IPS DF 19.7 (cell line): ENCODE measurements at regions not wholly inside any gene's neighbourhood (a gene's known extent, or its start where the extent isn't known, plus 50 kb on each side); places are given as distances from the start of the nearest gene placed in this dataset.

Experiments
- DNase-seq: peaks from one replicate; pipeline ENCODE4 v3.0.0-alpha.2; 2013; ENCODE audit warnings: low read depth, low spot score

GRCh38 chr10:69716711-69717560, 84.8 kb upstream of the COL13A1 start:
- no peak for DNase-seq

DNA sequence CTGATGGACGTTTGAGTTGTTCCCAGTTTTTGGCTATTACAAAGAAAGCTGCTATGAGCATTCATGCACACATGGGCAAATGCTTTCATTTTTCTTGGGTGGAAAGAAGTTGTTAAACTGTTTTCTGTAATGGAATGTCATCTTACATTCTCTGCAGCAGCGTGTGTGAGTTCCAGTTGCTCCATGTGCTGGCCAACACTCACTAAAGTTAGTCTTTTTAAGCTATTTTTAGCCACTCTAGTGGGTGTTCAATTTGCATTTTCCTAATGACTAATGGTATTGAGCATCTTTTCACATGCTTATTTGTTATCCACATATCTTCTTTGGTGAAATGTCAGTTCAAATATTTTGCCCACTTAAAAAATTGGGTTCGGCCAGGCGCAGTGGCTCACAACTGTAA, 82.8 kb upstream of the COL13A1 start:
- no peak for DNase-seq

DNA sequence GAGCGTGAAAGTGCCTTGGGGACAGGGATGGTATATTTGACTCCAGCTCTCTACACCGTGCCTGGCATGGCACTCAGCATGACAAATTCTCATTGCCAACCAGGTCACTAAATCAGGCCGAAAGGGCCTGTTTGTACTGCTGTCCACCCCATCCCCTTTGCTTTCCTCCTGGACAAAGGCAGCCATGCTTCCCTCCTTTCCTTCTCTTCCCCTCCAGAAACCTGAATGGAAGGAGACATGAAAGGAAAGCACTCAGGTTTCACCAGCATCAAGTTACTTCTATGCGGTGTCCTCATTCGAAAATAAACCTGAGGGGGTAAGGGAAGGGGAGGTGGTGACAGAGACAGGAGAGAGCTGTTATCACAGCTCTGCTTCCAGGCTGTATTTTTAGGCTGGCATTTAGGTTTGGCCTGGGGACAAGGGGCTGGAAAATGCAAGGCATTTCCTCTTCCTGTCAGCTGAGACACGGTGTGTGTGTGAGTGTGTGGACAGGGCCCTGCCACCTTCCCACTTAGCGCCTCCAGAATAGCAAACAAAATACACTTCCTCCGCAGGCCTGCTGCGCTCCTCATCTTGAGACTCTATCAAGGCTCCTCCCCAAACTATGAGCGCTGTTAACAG, 79.9 kb upstream of the COL13A1 start:
- DNase-seq: no peak

DNA sequence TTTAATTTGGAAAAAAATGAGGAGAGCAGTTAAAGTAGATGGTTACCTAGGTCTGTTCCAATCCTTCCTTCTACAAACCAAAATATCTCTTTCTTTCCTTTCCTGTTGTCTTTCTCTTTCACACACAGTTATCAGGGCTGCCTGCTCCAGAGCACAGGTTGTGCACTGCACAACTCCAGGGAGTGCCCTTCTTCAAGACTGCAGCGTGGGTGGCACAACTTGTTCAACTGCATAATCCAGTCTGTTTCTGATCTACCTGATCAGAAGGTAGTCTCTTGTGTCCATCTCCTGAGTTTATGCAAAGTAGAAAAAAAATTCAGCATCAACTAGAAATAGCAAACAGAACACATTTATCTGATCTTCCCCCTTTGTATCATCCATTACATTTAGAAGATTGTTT, 78.1 kb upstream of the COL13A1 start:
- no peak for DNase-seq

DNA sequence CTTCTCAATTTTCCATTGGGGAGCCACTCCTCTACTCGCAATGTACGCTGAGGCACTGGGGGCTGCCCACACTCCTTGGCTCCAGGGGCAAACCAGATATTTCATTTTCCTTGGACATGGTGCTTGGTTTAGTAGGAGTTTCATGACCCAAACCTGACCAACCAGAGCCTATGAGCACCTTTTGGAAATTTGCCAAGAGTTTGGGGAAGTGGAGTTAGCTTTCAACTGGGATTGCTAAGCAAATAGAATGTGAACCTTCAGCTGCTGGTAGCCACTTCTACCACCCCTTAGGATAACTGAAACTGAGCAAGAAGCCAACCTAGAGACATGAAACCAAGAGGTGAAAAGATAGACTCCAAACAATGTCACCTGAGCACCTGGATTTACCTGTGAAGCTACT, 74.9 kb upstream of the COL13A1 start:
- DNase-seq: no peak

- DNase-seq: no peak
These were observed 73.3 kb upstream of the COL13A1 start for GRCh38 chr10:69728335-69728870.

GRCh38 chr10:69729326-69730048, 72.2 kb upstream of the COL13A1 start:
- DNase-seq: no peak

DNA sequence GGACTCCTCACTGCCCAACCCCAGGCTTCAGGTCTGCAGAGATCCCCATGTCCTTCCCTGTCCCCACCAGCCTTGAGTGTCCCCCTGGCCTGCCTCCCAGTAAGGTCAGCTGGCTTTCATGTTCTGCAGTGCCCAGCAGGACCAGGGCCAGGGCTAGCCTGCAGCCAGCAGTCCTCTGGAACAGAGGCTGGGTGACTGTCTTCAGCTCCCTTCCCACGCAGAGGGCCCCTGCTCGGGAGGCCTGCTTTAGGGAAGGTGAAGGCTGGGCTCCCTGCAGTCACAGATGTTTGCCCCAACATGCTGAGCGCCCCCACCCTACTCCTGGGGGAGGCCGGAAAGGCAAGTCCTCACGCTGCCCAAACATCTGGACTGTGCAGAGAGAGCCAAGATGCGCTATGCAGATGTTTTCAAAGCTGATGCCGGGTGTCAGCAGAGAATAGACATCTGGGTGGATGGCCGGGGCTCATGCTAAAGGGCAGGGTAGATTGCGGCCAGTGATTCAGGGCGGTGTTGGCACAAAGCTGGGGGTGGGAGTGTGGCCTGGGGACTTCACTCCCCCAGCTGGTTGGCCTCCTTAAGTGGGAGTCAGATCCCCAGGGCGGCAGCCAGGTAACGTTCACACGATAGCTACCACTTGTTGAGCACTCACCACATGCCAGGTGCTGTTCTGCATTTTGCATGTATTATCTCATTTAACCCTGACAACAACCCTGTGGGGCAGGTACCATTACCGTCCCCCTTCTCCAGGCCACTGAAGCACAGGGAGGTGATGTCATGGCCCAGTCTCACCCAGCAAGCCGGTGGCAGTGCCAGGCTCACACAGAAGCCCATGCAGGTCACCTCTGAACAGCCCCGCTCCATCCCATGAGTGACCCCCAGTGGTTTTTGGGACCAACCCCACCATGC, 71.2 kb upstream of the COL13A1 start:
- no peak for DNase-seq

GRCh38 chr10:69731184-69731583, 70.5 kb upstream of the COL13A1 start:
- no peak for DNase-seq

DNA sequence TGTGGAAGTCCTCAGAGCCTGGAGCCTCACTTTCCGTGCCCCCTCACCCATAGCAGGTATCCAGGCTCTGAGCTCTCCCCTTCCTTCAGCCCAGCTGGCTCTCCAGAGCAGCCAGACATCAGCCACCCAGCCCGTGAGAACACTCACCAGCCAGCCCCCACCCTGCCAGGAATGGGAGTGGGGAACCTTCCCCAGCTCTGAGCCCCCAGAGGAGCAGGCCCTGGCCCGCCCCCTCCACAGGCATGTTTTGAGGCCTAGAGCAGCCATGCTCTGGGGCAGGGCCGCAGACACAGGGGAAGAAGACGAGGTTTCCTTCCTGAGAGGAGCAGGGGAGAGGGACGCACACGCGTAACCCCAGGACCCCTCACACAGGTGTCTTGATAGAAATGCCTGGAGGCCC, 70.0 kb upstream of the COL13A1 start:
- no peak for DNase-seq

GRCh38 chr10:69732147-69732825, 69.4 kb upstream of the COL13A1 start:
- no peak for DNase-seq

GRCh38 chr10:69732826-69733150, 68.9 kb upstream of the COL13A1 start:
- no peak for DNase-seq

DNA sequence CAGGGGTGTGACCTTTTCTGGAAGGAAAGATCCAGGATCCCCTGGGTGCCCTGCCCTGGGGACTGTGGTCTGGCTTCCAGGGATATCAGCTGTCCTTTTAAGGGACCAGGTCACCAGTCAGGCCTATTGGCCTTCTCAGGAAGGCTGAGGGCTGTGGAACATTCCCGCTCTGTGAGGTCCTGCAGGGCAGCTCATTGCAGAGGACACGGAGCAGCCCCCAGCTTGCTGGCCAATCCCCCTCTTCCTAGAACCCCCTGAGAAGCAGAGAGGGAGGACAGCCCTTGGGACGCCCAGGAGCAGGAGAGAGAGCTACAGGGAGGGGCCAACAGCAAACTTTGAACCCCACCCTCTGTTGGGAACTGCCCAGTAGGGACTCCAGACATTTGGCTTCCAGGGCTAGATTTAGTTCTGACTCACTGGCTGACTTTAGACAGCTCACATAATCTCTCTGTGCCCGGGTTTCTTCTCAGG, 67.9 kb upstream of the COL13A1 start:
- no peak for DNase-seq

DNA sequence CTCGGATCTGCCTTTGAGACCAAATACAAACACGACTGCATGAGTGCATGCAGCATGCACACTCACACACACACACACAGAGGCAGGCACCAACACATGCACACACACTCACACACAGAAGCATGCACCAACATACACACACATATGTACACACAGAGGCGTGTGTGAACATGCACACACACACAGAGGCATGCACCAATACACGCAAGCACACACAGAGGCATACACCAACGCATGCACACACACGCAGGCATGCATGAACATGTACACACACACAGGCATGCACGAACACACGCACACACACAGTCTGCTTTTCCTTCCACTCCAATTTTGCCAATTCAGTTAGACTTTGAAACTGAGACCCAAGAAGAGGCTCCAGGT, 67.3 kb upstream of the COL13A1 start:
- no peak for DNase-seq

- no peak for DNase-seq
These were observed 66.8 kb upstream of the COL13A1 start for GRCh38 chr10:69734797-69735468.

- no peak for DNase-seq
These were observed 64.6 kb upstream of the COL13A1 start for GRCh38 chr10:69736886-69737641.

- no peak for DNase-seq
These were observed 63.6 kb upstream of the COL13A1 start for GRCh38 chr10:69738071-69738470.

DNA sequence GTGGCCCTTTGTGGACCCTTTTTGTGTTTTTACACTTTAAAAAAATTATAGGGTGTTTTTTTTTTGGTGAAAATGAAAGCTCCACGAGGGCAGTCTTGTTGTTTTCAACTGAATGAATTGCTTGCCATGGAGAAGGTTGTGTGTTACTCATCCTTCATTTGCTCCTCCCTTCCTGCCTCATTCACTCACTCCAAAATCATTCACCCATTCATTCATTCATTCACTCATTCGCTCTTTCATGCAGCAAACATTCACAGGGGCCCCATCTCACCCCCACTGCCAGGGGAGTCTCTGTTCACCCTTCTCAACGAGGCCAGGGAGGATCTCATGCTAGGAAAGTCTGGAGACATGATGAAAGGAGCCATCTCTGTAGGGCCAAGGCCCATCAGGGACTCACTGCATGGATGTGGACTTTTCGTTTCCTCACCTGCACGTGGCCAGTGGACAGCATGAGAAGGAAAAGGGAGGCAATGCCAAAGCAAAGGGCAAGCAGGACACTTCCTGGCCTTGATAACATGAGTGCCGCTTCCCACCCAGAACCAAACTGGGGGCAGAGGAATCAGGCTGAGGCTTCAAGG, 62.8 kb upstream of the COL13A1 start:
- no peak for DNase-seq

DNA sequence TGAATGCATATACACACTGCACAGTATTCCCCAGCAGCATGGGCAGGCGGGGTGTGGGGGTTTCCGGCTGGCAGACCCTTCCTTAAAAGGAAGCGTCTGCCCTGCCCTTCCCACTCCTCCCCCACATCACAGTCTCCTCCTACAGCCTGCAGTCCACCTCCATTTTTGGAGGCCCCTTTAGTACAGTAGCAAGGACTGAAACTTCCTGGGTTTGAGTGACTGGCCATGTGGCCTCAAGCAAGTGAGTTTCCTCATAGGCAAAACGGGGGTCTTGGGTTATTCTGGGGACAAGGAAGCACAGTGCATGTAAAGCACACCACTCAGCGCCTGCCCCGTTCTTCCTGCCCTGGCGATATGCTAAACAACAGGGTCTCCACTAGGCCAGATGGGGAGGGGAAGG, 62.1 kb upstream of the COL13A1 start:
- DNase-seq: no peak
